ENCODE measurements at regions not wholly inside any gene's neighbourhood (a gene's known extent, or its start where the extent isn't known, plus 50 kb on each side); places are given as distances from the start of the nearest gene placed in this dataset.

DNA sequence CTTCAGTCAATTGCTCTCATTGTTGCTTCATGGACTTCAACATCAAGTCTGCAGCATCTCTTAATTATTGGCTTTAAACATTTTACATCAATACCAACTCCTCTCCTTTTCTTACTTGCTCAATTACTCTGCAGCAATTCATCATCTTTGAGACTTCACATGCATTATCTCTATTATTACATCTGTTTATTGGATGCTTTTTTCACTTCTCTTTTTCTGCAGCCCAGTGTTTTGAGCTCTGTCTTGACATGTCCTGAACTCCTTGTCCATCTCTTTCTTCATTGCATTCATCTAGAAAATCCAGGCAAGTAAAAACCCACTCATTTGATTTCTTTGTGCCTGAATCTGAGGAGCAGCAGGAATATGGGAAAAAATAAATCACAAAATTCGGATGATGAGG lies 647.9 kb downstream of the PLCL1 start:
- H3K27ac ChIP-seq: no peak overlapping the region
- DNase-seq: no peak
- TF ChIP-seq, protein P1, sequence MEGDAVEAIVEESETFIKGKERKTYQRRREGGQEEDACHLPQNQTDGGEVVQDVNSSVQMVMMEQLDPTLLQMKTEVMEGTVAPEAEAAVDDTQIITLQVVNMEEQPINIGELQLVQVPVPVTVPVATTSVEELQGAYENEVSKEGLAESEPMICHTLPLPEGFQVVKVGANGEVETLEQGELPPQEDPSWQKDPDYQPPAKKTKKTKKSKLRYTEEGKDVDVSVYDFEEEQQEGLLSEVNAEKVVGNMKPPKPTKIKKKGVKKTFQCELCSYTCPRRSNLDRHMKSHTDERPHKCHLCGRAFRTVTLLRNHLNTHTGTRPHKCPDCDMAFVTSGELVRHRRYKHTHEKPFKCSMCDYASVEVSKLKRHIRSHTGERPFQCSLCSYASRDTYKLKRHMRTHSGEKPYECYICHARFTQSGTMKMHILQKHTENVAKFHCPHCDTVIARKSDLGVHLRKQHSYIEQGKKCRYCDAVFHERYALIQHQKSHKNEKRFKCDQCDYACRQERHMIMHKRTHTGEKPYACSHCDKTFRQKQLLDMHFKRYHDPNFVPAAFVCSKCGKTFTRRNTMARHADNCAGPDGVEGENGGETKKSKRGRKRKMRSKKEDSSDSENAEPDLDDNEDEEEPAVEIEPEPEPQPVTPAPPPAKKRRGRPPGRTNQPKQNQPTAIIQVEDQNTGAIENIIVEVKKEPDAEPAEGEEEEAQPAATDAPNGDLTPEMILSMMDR (IDR thresholded peaks at IDR 0.05; ENCODE audit: low read depth, low read length): no peak
- H3K9me3 ChIP-seq (ENCODE audit: severe bottlenecking): no peaks in the 10 kb centered on the region
- H3K27me3 ChIP-seq (ENCODE audit: insufficient read depth, low read depth, severe bottlenecking): no peaks in the 10 kb centered on the region
- no peaks in the 10 kb centered on the region for H3K36me3 ChIP-seq
- no peak overlapping the region for H3K4me3 ChIP-seq (ENCODE audit: low read depth, low read length)

DNA sequence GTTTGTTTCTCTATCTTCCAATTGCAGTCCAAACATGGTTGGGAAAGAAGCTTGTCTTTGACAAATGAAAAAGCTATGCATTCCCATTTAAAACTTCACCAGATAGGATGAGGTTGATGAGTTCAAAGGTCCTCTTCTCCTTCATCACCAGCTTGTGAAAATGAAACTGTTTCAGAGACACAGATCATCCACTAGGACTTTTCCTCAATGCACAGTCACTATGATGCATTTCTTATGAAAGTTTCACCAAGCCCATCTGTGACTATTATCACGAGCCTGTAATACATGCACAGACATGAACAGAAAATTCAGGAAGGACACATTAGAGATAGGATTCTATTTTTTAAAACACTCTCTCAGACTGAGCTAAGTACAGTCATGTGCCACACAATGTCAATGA lies 644.4 kb downstream of the PLCL1 start:
- Histone ChIP-seq H3K27ac (no peak overlapping the region), H3K9me3 (ENCODE audit: severe bottlenecking) (no peaks in the 10 kb centered on the region), H3K27me3 (ENCODE audit: insufficient read depth, low read depth, severe bottlenecking) (no peaks in the 10 kb centered on the region), H3K4me3 (ENCODE audit: low read depth, low read length) (no peak overlapping the region), H3K36me3 (no peaks in the 10 kb centered on the region)
- DNase-seq: no peak
- TF ChIP-seq, protein P1 (IDR thresholded peaks at IDR 0.05; ENCODE audit: low read depth, low read length): no peak

DNA sequence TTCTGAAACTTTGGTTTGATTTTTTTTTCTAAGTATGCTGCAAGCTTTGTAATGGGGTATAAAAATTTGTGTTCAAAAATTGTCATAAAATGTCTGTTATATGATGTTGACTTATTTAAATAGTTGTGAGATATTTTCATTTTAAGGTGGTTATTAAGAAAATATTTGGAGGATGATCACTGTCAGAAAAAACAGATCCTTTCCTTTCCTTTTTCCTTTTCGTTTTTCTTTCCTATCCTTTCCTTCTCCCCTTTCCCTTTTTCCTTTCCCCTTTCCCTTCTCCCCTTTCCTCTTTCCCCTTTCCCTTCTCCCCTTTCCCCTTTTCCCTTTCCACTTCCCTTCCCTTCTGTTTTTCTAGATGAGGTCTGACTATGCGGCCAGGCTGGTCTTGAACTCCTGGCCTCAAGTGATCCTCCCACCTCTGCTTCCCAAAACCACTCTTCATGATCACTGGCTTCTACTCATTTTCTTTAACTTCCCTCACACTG lies 640.5 kb downstream of the PLCL1 start:
- no peak overlapping the region for H3K27ac ChIP-seq
- H3K9me3 ChIP-seq (ENCODE audit: severe bottlenecking): no peaks in the 10 kb centered on the region
- TF ChIP-seq, protein P1 (IDR thresholded peaks at IDR 0.05; ENCODE audit: low read depth, low read length): no peak
- no peak for DNase-seq
- no peaks in the 10 kb centered on the region for H3K27me3 ChIP-seq (ENCODE audit: insufficient read depth, low read depth, severe bottlenecking)
- no peaks in the 10 kb centered on the region for H3K36me3 ChIP-seq
- H3K4me3 ChIP-seq (ENCODE audit: low read depth, low read length): no peak overlapping the region

DNA sequence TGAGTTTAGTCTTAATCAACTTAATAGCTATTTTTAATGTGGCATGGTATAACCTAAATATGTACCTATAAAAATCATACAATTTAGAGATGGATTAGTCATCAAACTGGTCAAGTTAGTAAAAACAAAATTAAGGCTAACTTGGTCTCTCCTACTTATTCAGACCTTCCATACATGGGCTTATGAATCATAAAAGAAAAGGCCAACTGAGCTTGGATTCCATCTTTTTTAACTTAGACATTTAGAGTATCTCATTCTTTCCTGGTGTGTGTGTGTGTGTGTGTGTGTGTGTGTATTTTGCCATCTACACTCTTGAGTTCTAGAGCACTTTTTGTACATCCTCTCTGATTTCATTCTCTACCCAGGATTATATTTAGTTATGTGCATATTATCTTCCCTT lies 637.5 kb downstream of the PLCL1 start:
- Histone ChIP-seq H3K9me3 (ENCODE audit: severe bottlenecking) (no peaks in the 10 kb centered on the region), H3K27me3 (ENCODE audit: insufficient read depth, low read depth, severe bottlenecking) (no peaks in the 10 kb centered on the region), H3K27ac (no peak overlapping the region), H3K4me3 (ENCODE audit: low read depth, low read length) (no peak overlapping the region), H3K36me3 (no peaks in the 10 kb centered on the region)
- TF ChIP-seq, protein P1 (IDR thresholded peaks at IDR 0.05; ENCODE audit: low read depth, low read length): no peak
- DNase-seq: no peak

DNA sequence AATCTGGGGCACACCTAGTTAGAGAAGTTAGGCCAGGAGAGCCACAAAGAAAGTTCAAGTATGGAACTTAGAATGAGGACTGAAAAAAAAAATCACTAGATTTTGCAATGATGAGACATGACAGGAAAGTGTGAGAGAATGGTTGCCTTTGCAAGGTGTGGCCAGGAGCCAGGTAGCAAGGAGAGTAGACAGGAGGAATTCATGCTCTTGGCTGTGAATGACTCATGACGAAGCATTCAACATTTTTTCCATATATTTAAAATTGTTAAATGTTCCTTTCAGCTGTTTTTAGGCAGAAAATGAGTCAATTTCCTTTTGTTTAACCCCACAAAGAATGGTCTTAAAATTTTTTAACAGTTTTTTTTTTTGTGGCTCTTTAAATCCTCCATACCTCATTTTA lies 636.9 kb downstream of the PLCL1 start:
- DNase-seq: no peak
- TF ChIP-seq, protein P1 (IDR thresholded peaks at IDR 0.05; ENCODE audit: low read depth, low read length): no peak
- no peaks in the 10 kb centered on the region for H3K9me3 ChIP-seq (ENCODE audit: severe bottlenecking)
- H3K4me3 ChIP-seq (ENCODE audit: low read depth, low read length): no peak overlapping the region
- no peak overlapping the region for H3K27ac ChIP-seq
- no peaks in the 10 kb centered on the region for H3K27me3 ChIP-seq (ENCODE audit: insufficient read depth, low read depth, severe bottlenecking)
- no peaks in the 10 kb centered on the region for H3K36me3 ChIP-seq

DNA sequence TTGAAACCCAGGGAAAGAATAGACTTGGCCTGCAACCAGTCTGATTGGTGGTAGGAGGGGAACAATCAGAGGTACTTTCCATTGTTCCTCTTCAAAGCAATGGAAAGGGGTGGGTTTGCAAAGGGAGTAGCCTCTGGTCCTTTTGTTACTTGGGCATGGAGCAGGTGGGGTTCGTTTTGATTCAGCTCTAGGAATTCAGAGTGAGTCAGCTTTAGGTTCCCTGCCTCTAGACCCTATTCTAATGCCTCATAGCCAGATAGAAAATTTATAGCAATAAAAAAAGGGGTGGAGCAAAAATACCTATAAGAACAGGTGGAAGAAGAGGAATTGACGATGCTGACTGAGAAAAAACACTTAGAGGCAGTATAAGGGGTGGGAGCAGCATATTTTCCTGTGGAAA lies 636.4 kb downstream of the PLCL1 start:
- Histone ChIP-seq H3K27ac (no peak overlapping the region), H3K36me3 (no peaks in the 10 kb centered on the region), H3K27me3 (ENCODE audit: insufficient read depth, low read depth, severe bottlenecking) (no peaks in the 10 kb centered on the region), H3K9me3 (ENCODE audit: severe bottlenecking) (no peaks in the 10 kb centered on the region), H3K4me3 (ENCODE audit: low read depth, low read length) (no peak overlapping the region)
- no peak for DNase-seq
- TF ChIP-seq, protein P1 (IDR thresholded peaks at IDR 0.05; ENCODE audit: low read depth, low read length): no peak
